NCI-H187 (cell line): ENCODE measurements at regions not wholly inside any gene's neighbourhood (a gene's known extent, or its start where the extent isn't known, plus 50 kb on each side); places are given as distances from the start of the nearest gene placed in this dataset.

Experiments used
- DNase-seq, 2 experiments: peaks; one replicate each; lab custom pipeline; 2025; lab: John Stamatoyannopoulos, UW

GRCh38 chr5:54852007-54852406 lies 133.4 kb downstream of the ESM1 start:
- DNase-seq, result no peak

- DNase-seq, result no peak
Measured at GRCh38 chr5:54851449-54851848, 133.9 kb downstream of the ESM1 start.

GRCh38 chr5:54848581-54848980 lies 136.8 kb downstream of the ESM1 start:
- DNase-seq, result no peak

GRCh38 chr5:54845567-54845941 lies 139.8 kb downstream of the ESM1 start:
- no peak for DNase-seq

GRCh38 chr5:54844905-54845566 lies 140.4 kb downstream of the ESM1 start:
- peak in 1 of 2 experiments; percentile 54 for DNase-seq

GRCh38 chr5:54844266-54844665 lies 141.1 kb downstream of the ESM1 start:
- no peak for DNase-seq

GRCh38 chr5:54841481-54841880 lies 143.9 kb downstream of the ESM1 start:
- no peak for DNase-seq

GRCh38 chr5:54838843-54839242 lies 146.6 kb downstream of the ESM1 start:
- DNase-seq, result peak in 1 of 2 experiments; percentile 51

- no peak for DNase-seq
Measured at GRCh38 chr5:54837981-54838380, 147.4 kb downstream of the ESM1 start.

- no peak for DNase-seq
Measured at GRCh38 chr5:54837093-54837492, 148.3 kb downstream of the ESM1 start.

- no peak for DNase-seq
Measured at GRCh38 chr5:54835647-54836046, 149.7 kb downstream of the ESM1 start.

GRCh38 chr5:54834121-54834842 lies 151.1 kb downstream of the ESM1 start:
- DNase-seq, result no peak

GRCh38 chr5:54833590-54833989 lies 151.8 kb downstream of the ESM1 start:
- no peak for DNase-seq

- no peak for DNase-seq
Measured at GRCh38 chr5:54832858-54833257, 152.5 kb downstream of the ESM1 start.

GRCh38 chr5:54832045-54832444 lies 153.3 kb downstream of the ESM1 start:
- DNase-seq, result no peak

GRCh38 chr5:54831233-54831632 lies 154.2 kb downstream of the ESM1 start:
- DNase-seq, result no peak

- no peak for DNase-seq
Measured at GRCh38 chr5:54829676-54830535, 155.5 kb downstream of the ESM1 start.

- DNase-seq, result no peak
Measured at GRCh38 chr5:54829102-54829501, 156.3 kb downstream of the ESM1 start.

GRCh38 chr5:54828151-54828550 lies 157.2 kb downstream of the ESM1 start:
- DNase-seq, result no peak

GRCh38 chr5:54825005-54825404 lies 160.4 kb downstream of the ESM1 start:
- no peak for DNase-seq

GRCh38 chr5:54823006-54823405 lies 162.4 kb downstream of the ESM1 start:
- DNase-seq, result no peak

- DNase-seq, result no peak
Measured at GRCh38 chr5:54822324-54822687, 163.1 kb downstream of the ESM1 start.
